Liver (tissue), 3 donors: ENCODE measurements at regions not wholly inside any gene's neighbourhood (a gene's known extent, or its start where the extent isn't known, plus 50 kb on each side); places are given as distances from the start of the nearest gene placed in this dataset.

ENCODE experiments used
- CTCF ChIP-seq: fragments of 150-350 bp; IDR thresholded peaks from 2 replicates; pipeline ENCODE4 v1.5.1; 2017; ENCODE audit warnings: improper control_type of control experiment, low read depth, low read length; ENCODE audit not compliant: missing input control
- FOXA1 ChIP-seq: IDR thresholded peaks from 2 replicates; pipeline ENCODE4 v1.6.1; 2016; ENCODE audit warnings: antibody characterized with exemption
- GABPA ChIP-seq, 2 donors: IDR thresholded peaks in 1 of 2; conservative IDR thresholded peaks in 1 of 2; 2 replicates each; pipeline ENCODE4 v1.6.1; 2016; ENCODE audit warnings: antibody characterized with exemption in 2 of 2, mild to moderate bottlenecking in 1 of 2, moderate library complexity in 1 of 2
- JUND ChIP-seq, 2 donors: IDR thresholded peaks; 2 replicates each; pipeline ENCODE4 v1.6.1; 2016; ENCODE audit warnings: antibody characterized with exemption in 2 of 2
- RAD21 ChIP-seq, 2 donors: IDR thresholded peaks; 2 replicates each; pipeline ENCODE4 v1.6.1; 2016; ENCODE audit warnings: antibody characterized with exemption in 2 of 2, mild to moderate bottlenecking in 2 of 2
- REST ChIP-seq: IDR thresholded peaks from 2 replicates; pipeline ENCODE4 v1.6.1; 2016; ENCODE audit warnings: antibody characterized with exemption, mild to moderate bottlenecking
- RXRA ChIP-seq, 2 donors: IDR thresholded peaks; 2 replicates each; pipeline ENCODE4 v1.6.1; 2017 to 2018; ENCODE audit warnings: antibody characterized with exemption in 2 of 2, mild to moderate bottlenecking in 1 of 2
- SP1 ChIP-seq: IDR thresholded peaks from 2 replicates; pipeline ENCODE4 v1.6.1; 2018; ENCODE audit warnings: antibody characterized with exemption, mild to moderate bottlenecking
- TAF1 ChIP-seq: conservative IDR thresholded peaks from 2 replicates; pipeline ENCODE4 v1.6.1; 2016; ENCODE audit warnings: antibody characterized with exemption, mild to moderate bottlenecking
- YY1 ChIP-seq: IDR thresholded peaks from 2 replicates; pipeline ENCODE4 v1.6.1; 2016; ENCODE audit warnings: antibody characterized with exemption, mild to moderate bottlenecking
- donor health status: healthy.
- donor health status: healthy.

GRCh38 chr1:208445758-208446203 lies 201.6 kb upstream of the PLXNA2 start:
- no peak for TF ChIP-seq RAD21 (IDR thresholded peaks at IDR 0.05)
- TF ChIP-seq YY1, result no peak
- TF ChIP-seq CTCF, result no peak
- TF ChIP-seq TAF1, result no peak
- no peak for TF ChIP-seq SP1
- TF ChIP-seq RXRA (IDR thresholded peaks at IDR 0.05), result no peak
- no peak for TF ChIP-seq JUND (IDR thresholded peaks at IDR 0.05)
- no peak for TF ChIP-seq REST
- no peak for TF ChIP-seq FOXA1
- TF ChIP-seq GABPA (IDR thresholded peaks at IDR 0.05 in 1 of 2, conservative IDR thresholded peaks at IDR 0.05 in 1 of 2), result no peak
